ENCODE measurements at regions not wholly inside any gene's neighbourhood (a gene's known extent, or its start where the extent isn't known, plus 50 kb on each side); places are given as distances from the start of the nearest gene placed in this dataset.

DNA sequence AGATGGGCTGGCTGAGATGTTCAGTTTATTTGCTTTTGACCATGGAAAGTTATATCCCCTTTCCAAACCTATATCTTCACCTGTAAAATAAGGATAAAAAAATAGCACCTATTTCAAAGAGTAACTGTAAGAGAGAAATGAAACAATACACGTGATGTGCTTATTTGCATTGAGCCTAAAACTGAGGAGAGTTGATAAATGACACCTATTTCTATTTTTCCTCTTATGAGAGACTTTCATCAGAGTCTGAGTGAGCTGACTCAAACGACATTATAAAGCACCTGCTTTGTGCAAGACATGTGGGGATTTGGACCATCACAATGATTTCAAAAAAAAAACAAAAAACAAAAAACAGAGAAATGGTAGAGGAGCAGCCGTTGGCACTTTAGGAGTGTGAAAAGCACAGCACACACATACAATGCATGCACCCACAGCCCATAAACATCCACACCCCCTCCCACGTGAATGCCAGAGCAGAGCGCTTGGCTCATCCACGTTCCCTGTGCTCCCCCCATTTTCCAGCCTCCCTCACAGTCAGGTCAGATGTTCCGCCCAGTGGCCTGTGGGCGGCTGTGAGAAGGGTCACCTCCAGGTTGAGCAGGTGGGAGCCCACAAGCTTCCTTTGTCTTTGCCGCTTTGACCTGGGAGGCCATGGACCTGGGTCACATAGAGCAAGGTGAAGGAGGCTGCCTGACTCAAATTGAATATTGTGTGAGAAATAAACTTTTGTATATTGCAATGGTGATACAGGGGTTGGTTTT lies 253.2 kb upstream of the ZNF32 start:
- no peak for DNase-seq

DNA sequence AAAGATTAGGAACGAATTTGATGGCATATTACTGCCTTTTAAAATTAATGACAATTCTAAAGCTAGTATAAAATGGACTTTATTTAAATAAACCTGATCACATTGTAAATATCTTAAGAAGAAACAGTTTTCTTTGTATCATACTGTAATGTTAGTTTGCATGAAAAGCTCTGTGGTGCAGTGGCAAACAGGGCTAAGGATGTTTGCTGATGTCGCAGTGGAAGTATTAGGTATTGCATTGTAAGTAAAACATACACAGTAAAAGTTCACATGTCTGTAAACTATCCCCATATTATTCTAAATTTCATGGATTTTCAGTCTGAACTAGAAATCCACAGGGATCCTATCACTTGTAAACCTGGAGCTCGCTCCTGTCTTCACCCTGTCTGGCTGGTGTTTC lies 252.6 kb upstream of the ZNF32 start:
- DNase-seq, result no peak

DNA sequence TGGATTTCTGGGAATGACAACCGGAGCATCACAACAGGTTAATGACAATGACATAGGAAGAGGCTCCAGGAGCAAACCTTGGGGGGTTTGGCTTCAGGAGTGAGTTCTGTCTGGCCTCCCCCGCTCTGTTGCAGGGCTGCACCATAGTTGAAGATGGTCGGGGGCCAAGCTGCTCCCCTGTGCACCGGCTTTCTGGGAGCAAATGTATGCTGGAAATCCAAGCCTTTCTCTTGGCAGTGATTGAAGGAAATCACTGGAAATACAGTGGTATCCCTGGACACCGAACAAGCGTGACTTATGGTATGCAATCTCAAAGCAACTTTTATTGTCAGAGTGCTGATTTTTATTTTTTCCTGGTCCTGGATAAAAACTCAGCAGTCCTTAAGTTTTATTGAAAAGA lies 251.9 kb upstream of the ZNF32 start:
- DNase-seq, result peak; percentile 57

DNA sequence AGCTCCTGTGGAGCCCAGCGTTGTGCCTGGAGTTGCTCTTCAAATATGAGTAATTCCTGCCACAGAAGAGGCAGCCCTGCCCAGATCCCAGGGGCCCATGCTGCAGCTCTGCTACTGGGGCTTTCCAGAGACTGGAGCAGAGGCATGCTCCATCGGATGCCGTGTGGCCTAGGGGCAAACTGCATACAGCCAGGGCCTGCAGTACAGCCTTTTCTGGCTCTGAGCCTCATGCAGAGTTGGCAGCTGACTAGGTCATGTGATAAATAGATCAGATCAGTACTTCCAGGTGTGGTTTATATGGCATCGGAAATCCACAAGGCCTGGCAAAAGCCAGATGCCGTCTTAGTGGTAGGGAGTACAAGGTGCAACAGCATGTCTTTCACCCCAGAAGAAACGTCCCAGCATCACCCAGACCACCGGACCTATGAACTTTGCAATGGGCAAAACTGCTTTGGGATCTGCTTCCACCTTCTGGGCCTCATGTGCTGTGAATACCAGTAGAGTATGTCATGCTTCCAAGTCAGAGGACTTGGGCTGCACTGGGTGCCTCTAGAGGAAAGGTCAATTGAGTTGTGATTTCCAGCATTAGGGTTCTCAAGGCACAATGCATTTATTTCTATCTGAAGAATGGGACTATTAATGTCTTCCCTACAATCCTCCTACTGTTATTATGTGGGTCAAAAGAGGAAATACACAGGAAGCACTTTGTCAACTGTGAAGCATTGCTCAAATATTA lies 250.7 kb upstream of the ZNF32 start:
- DNase-seq, result no peak

DNA sequence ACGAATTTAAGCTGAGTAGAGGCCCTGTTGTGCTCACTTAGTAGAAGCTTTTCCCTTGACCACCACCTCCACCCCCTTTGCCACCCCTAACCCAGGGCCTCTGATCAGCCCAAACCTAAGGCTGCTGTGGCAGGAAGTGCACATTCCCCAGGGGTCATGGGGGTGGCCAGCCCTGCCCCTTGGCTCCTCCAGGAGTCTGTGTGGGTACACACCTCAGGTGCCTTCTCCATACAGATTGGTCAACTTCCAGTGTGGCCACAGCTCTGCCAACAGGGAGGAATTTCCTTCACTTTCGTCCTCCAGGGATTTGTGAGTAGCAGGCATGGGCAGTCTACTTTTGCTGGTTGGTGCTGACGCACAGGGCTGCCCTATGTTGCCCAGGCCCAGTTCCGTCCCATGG lies 249.9 kb upstream of the ZNF32 start:
- DNase-seq, result no peak

DNA sequence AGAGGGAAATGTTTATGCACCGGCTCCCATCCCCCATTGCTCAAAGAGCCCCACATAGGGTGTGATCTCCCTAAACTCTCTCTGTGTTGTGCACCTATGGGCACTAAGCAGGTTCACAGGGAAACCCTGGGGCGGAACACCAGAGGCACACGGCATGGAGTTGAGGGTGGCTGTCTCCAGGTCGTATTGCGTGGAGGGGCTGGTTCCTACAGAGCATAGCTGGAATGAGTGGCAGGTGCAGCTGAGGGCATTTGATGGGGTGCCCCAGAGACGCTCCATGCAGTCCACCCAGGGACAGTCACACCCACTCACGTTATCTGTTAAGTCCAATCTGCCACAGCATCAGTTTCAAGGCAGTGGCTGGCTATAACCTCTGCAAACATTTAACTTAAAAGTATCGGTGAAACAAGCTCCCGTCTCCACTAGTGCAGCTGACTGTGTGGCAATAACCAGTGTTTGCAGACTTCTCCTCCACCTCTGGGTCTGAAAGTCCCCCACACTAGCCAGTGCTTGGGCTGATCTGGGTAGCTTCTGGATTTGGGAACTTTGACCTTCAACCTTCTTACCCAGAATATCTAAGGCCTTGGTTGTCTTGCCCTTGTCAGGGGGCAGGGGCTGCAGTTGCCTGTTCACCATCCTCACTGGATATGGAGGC lies 249.2 kb upstream of the ZNF32 start:
- DNase-seq, result no peak

DNA sequence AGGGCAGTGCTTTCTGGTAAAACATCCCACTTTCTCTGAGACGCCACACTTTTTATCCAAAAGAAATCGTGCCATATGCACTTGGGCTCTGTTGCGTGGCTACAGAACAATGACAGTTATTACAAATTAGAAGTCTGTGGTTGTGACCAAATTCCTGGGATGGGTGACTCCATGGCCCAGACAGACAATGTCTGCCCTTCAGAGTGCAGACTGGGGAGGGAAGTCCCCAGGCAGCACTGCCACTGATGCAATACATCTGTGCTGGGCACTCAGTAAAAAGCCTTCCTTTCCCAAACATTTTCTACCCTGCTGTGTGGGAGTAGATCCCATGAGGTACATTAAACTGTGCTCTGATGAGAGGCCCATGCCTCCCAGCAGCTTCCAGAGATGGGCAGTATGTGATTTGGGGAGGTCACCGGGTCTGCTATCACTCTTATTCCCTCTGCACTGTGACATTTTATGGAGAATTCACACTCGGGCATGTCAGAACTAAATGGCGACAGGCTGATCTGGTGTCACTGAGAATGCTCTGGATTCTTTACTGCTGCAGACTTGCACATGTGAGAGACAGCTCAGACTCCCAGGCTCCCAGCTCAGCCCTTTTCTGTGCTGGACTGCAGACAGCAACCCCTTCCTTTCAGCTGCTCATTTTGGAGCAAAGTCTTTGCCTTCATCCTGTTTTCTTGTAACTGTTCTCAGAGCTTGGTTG lies 243.5 kb upstream of the ZNF32 start:
- no peak for DNase-seq

DNA sequence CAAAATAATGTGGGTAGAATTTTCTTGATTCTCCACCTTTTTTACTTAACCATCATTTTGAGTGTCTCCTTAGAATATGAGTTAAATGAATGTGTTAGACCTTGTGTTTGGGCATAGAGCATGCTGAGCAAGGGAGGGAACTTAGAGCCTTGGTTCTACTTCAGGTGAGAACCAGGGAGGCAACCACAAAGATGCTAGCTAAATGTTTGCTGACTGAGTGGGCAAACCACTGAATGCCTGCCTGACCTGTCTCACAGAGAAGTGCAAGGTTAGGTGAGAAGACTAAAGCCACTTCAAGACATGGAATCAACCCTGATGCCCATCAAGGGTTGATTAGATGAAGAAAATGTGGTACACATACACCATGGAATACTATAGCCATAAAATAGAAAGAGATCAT lies 242.6 kb upstream of the ZNF32 start:
- DNase-seq, result no peak

DNA sequence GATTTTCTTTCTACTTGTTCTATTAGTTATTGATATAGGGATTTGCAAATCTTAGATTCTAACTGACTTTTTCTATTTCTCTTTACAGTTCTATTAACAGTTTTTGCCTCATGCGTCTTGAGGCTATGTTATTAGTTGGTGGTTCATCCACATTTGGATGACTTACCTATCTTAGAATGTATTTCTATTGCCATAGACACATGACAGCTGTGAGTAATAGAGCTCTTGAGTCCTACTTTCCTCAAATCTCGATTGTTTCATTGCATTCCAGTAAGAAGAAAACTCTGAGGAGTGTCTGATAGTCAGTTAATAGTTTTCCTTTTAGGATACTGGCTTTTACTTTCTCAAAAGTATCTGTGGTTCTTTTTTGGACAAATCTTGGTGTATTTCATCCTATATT lies 241.4 kb upstream of the ZNF32 start:
- DNase-seq, result no peak

DNA sequence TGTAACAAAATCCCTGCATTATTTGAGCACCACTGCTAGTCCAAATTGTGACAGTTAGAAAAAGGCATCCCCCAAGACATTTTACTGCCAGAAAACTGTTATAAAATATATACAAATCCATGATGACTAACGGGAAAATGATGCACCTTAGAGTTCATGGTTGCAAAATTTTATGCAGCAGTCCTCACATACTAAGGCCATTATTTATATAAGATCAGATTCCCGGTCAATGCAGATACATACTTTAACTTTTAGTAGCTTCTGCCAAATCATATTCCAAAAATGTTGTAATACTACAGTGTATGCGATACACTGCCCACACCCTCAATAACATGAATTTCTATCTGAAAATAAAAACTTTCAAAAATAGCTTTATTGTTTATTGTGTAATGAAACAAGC lies 239.9 kb upstream of the ZNF32 start:
- no peak for DNase-seq

DNA sequence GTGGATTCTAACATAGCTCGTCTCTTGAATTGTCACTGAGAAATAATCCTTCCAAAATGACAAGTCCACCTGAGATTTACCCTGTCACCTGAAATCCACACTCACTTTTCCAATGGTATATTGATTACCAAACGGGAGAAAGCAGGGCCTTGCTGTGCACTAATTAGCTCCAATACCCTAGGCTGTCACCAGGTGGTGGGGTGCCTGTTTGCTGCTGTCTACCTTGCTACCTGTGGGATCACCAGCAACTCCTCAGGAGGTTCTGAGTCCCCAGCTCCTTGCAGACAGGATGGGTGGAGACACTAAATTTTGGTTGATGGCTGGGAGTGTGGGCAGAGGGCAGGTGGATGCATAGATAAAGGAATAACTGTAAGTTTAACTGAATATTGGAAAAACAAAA lies 237.2 kb upstream of the ZNF32 start:
- no peak for DNase-seq

DNA sequence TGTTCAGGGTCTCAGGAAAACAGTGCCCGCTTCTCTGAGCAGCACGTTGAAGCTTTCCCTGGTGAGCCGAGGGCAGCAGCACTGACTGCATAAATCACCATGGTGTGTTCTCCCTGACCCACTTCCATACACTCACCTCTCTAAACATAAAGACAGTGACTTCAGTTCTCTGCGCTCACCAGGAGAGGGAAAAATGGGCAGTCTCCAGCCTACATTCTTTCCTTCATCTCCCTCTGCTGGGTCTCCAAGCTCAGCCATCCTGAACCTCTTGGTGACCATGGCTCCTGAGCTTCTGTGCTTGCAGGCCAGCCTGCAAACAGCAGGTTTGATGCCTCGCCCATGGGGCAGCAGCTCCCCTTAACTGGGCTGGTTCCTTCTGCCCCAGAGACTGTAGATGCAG lies 236.6 kb upstream of the ZNF32 start:
- DNase-seq, result no peak

DNA sequence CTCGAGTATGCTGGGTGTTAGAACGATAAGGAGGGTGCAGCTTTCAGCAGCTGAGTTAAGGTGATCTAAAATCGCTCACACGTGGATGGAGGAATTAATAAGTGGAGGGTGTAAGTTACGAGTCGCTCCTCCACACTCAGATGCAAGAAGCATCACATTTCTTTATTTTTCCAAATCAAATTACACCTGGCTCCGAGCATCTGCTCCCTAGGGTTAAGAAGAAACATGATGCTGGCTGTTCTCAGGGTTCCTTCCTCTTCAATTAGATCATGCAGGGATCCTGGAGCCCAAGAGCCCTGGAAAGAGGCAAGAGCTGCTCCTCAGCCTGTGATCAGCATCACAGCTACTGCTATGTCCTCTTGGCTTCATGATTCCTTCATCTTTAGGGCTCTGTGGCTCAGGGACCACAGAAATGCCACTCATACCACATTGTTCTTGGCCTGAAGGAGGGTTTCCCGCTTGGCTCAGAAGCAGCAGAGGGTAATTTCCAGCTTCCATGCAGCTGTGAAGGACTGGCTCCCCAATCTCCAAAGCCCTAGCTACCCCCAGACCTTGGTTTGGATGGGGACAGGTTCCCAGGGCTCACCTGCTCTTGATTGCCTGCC lies 235.9 kb upstream of the ZNF32 start:
- DNase-seq, result no peak

DNA sequence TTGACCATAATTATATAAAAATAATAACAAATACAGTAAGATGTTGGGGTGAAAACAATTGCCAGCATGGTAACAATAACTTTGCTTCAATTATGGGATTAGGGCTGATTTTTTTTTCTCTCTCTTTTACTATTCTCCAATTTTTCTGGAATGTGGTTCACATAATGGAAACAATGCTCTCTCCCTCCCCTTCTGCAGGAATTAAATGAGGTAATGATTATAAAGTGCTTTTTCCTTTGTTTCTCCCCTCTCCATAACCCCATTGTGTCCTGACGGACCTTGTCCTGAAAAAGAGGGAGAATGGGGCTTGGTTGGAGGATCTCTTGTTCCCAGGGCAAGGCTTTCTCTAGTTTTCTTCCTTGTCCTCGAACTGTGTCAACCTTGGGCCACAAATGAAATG lies 234.0 kb upstream of the ZNF32 start:
- DNase-seq, result no peak

DNA sequence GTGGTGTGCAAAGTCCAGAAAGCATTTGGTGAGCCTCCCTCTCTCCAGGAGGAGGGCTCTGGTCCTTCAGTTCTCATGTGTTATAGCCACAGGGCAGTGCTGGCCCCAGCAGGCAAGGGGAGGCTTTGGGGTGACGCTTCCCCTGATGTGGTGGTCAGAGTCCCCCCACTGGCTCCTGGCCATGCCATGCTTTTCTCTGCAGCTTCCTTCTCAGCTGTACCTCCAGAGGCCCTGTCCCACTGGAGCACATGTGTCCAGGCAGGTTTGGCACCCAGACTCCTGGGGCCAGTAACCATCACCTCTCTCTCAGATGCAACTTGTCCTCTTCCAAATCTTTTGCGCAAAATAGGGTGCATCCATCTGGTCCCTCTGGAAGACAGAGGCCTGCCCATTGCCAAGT lies 233.0 kb upstream of the ZNF32 start:
- DNase-seq, result no peak

DNA sequence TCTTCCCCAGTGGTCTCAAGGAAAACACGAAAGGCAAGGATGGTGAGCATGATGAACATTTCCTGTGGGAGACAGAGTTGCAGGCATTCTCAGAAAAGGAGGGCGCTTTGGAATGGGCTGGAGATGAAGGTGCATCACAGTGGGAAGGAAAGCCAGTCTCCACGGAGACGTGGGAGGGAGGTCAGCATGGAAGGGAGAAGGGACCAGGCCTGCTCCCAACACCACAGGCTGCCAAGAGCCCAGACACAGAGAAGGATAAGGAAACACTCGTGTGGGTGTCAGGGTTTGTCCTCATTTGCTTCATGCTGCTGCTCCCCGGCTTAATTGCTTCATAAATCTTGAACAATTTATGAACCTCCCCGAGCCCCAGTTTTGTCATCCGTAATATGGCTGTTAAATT lies 231.5 kb upstream of the ZNF32 start:
- no peak for DNase-seq

DNA sequence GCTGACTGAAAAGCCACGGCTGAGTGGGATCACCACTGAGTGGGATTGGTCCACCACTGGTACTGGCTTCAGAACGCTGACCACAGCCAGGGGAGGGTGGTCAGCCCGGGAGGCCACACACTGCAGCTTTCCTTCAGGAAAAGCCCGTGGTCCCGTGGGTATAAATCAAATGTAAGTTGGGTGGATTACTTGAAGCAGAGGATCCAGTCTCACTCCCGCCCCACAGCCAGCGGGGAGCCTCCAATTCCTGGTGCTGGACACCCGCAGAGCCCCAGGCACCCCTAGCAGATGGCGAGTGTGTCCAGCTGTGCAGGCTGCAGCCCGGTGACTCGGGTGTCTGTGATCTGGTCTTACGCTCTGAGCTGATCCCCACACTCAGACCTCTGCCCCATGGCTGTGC lies 231.1 kb upstream of the ZNF32 start:
- DNase-seq, result no peak

DNA sequence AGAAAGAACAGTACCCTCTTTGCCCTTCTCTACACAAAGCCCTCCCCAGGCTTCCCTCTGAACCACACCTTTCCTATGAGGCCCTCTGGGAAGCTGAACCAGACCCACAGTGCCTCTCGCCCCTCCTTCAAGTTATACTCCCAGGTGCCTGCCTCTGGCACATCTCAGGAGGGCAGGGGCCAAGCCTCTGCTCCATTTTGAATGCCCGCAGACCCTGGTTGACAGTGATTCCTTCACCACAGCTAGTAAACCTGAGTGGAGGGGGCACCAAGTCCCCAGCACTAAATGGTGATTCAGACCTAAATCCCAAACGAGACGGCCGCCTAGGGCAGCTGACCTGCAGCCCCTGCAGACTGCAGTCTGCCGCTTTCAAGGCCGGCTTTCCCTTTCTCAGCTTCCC lies 230.5 kb upstream of the ZNF32 start:
- DNase-seq, result no peak

DNA sequence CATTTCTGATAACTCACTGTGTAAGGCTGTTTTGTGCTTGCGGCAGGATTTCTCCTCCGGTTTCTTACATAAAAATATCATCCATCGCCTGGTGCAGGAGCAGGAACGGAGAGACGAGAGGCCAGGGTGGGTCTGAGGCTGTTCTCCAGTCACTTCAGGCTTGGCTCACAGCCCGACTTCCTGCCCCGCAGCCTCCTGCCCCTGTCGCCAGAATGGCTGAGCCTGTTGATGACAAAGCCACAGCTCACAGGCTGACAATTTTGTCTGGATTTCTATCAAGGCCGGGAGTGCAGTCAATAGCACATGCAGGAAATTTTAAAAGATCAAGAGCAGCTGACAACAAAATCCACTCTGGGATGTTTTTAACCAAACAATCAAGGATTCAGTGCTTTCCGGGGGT lies 229.7 kb upstream of the ZNF32 start:
- no peak for DNase-seq

DNA sequence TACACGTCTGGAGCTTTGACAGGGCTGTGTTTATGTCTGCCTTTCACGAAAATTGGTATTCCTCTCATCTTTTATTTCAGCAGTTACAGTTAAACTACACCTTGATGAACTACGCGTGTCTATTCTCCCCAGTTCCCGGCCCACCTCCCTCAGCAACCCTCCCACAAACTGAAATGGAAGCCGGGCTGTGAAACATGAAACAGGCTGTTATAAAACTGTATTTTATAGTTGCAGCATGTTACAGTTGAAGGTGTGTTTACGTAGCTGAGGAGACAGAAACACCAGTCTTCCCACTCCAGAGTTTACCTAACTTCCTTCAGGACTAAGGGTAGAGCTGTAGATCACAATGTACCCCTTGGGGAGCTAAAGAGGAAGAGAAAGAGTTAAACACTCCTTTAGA lies 228.3 kb upstream of the ZNF32 start:
- no peak for DNase-seq

DNA sequence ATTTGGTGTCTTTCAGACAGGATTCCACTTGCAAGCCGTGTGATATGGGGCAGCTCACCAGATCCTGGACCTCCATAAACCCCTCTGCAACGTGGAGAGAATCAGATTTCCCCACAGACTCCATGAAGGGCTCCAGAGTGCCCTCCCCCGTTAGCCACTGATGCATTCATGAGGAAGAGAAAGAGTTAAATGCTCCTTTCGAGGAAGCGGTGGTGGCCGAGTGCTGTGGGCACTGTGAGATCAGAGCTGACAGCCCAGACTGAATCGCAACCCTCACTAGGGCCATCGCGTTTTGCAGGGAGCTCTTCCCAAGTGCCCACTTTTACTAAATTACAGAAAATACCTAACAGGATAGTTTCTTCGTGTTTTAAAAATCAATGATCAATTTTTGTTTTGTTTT lies 226.3 kb upstream of the ZNF32 start:
- DNase-seq, result no peak

DNA sequence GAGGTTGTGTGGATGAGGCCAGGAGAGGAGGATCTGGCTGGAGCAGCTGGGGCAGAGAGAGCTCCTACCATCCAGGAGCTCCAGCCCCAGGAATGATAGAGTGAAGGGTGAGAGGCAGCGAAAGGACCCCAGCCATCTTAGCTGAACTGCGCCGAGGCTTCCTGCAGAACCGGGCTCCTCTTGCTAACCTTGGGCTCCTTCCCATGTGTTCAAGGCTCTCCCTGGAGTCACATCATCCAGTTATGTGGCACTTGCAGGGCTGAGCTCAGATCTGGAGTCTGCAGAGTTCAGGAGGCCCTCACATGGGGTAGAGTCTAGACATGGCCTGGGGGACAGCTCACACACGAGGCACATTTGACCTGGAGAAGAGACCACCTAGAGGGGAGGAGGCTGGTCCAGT lies 225.0 kb upstream of the ZNF32 start:
- no peak for DNase-seq

Measured in muscle of arm (tissue), 1 donor.